Spleen (tissue), 7 donors: ENCODE measurements at regions not wholly inside any gene's neighbourhood (a gene's known extent, or its start where the extent isn't known, plus 50 kb on each side); places are given as distances from the start of the nearest gene placed in this dataset.

Experiments
- POLR2A ChIP-seq, 3 donors: fragments of 450-650 bp; IDR thresholded peaks; one replicate each; pipeline ENCODE4 v1.5.1; 2017; ENCODE audit warnings: antibody characterized with exemption in 3 of 3, mild to moderate bottlenecking in 1 of 3
- POLR2AphosphoS5 ChIP-seq, 3 donors: sonication (generic); formaldehyde crosslinking; IDR thresholded peaks; one replicate each; pipeline ENCODE4 v1.5.1; 2017; ENCODE audit warnings: antibody characterized with exemption in 3 of 3
- TF ChIP-seq, protein P1 (sequence below), 11 experiments: fragments of 200-600 bp in 7 of 11; fragments of 450-650 bp in 4 of 11; sonication (generic) in 4 of 11; IDR thresholded peaks in 8 of 11; conservative IDR thresholded peaks in 3 of 11; 1 replicate in 7 of 11; 2 replicates in 4 of 11; pipeline versions ENCODE4 v1.4.0 to v1.8.0; 2016 to 2021; ENCODE audit warnings: antibody characterized with exemption in 11 of 11, inconsistent platforms in 4 of 11, mild to moderate bottlenecking in 1 of 11
- donor health status: DM: no; HTN: no; CAD: no; lungs with moderate emphysema.
- donor health status: DM: no; HTN: no; CAD: no.
- donor health status: DM: no; HTN: no; CAD: no.

DNA sequence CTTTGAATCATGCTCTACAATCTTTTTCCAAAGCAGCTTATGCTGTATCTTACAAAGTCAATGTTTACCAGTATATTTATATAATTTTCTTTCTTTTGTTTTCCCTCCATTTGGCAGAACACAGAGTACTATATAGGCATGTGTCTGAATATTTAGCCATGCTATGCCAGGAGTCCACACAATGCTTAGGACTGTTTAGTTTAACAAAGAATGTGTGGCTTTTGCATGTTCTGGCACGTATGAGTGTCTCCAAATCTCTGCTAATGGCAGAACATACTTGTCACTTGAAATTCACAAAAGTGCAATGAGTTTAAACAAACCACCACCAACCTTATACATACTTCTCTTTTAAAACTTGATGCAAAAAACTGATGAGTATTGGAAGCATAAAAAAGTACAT is 268.0 kb downstream of the NR4A2 start:
- TF ChIP-seq, protein P1, sequence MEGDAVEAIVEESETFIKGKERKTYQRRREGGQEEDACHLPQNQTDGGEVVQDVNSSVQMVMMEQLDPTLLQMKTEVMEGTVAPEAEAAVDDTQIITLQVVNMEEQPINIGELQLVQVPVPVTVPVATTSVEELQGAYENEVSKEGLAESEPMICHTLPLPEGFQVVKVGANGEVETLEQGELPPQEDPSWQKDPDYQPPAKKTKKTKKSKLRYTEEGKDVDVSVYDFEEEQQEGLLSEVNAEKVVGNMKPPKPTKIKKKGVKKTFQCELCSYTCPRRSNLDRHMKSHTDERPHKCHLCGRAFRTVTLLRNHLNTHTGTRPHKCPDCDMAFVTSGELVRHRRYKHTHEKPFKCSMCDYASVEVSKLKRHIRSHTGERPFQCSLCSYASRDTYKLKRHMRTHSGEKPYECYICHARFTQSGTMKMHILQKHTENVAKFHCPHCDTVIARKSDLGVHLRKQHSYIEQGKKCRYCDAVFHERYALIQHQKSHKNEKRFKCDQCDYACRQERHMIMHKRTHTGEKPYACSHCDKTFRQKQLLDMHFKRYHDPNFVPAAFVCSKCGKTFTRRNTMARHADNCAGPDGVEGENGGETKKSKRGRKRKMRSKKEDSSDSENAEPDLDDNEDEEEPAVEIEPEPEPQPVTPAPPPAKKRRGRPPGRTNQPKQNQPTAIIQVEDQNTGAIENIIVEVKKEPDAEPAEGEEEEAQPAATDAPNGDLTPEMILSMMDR (IDR thresholded peaks at IDR 0.05 in 8 of 11, conservative IDR thresholded peaks at IDR 0.05 in 3 of 11): no peak
- no peak for TF ChIP-seq POLR2AphosphoS5 (IDR thresholded peaks at IDR 0.05)
- TF ChIP-seq POLR2A (IDR thresholded peaks at IDR 0.05): no peak
